ENCODE measurements at regions not wholly inside any gene's neighbourhood (a gene's known extent, or its start where the extent isn't known, plus 50 kb on each side); places are given as distances from the start of the nearest gene placed in this dataset.
A peak's percentile ranks its signal among the peaks of the same experiment; 100 is the strongest.

DNA sequence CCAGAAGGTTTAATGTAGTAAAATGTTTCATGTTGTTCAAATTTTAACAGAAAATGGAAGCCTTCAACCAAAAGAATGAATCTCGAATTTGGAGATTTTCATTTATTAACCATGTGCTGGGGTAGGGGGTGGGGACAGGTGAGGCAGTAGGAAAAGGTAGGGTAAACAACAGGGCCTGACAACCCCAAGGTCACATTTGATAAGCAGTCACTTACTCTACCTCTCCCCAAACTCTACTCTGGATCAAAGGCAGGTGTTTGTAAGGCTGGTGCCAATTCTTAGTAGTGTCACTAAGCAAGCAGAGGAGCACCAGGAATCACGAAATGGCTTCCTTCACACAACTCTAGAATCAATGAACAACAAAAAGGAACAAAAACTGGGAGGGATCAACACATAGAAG lies 138.0 kb downstream of the ZFAND4 start:
- DNase-seq (ENCODE audit: unreplicated experiment), result no peak
- no peak overlapping the region for H3K4me3 Mint-ChIP-seq (ENCODE audit: unreplicated experiment)
- no TSS peak for BruUV-seq (replicated peaks)
- H3K27me3 Mint-ChIP-seq (ENCODE audit: insufficient read depth, unreplicated experiment), result no peaks in the 10 kb centered on the region
- no peaks in the 10 kb centered on the region for H3K36me3 Mint-ChIP-seq (ENCODE audit: insufficient read depth, unreplicated experiment)
- H3K27ac Mint-ChIP-seq (ENCODE audit: low read depth, unreplicated experiment), result no peak overlapping the region
- POLR2A ChIA-PET, result no interaction called here
- no peaks in the 10 kb centered on the region for H3K9me3 Mint-ChIP-seq (ENCODE audit: unreplicated experiment)
- no peaks in the 10 kb centered on the region for H3K4me1 Mint-ChIP-seq (ENCODE audit: insufficient read depth, unreplicated experiment)
- TF ChIP-seq CTCF (IDR thresholded peaks at IDR 0.05; ENCODE audit: unreplicated experiment), result no peak
- intact Hi-C loops (cut with micrococcal nuclease), result no loop called here
- CTCF ChIA-PET, result no interaction called here

DNA sequence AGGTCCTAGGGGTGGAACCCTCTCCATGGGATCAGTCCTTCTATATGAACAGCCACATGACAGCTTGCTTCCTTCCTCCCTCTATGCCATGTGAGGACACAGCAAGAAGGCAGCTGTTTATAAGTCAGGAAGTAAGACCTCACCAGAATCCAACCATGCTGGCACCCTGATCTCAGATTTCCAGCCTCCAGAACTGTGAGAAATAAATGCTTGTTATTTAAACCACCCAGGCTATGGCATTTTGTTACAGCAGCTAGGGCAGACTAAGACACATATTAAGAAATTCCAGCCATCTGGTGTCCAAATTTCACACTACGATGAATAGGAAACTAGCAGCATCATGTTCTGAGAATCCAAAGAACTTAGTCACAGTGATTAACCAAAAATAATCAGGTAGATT lies 140.1 kb downstream of the ZFAND4 start:
- DNase-seq (ENCODE audit: unreplicated experiment), result no peak
- no peaks in the 10 kb centered on the region for H3K36me3 Mint-ChIP-seq (ENCODE audit: insufficient read depth, unreplicated experiment)
- ChIA-PET CTCF (interaction anchor here (1.1 to 1.2 kb wide), 2 partner anchors 9 to 68 kb away, joined by 3 read pairs; no protein-coding TSS in a partner anchor), POLR2A (no interaction called here)
- H3K4me1 Mint-ChIP-seq (ENCODE audit: insufficient read depth, unreplicated experiment), result no peaks in the 10 kb centered on the region
- no peaks in the 10 kb centered on the region for H3K9me3 Mint-ChIP-seq (ENCODE audit: unreplicated experiment)
- BruUV-seq (replicated peaks), result TSS peak; percentile 15
- H3K27me3 Mint-ChIP-seq (ENCODE audit: insufficient read depth, unreplicated experiment), result no peaks in the 10 kb centered on the region
- no peak overlapping the region for H3K27ac Mint-ChIP-seq (ENCODE audit: low read depth, unreplicated experiment)
- H3K4me3 Mint-ChIP-seq (ENCODE audit: unreplicated experiment), result no peak overlapping the region
- intact Hi-C loops (cut with micrococcal nuclease), result no loop called here
- no peak for TF ChIP-seq CTCF (IDR thresholded peaks at IDR 0.05; ENCODE audit: unreplicated experiment)

DNA sequence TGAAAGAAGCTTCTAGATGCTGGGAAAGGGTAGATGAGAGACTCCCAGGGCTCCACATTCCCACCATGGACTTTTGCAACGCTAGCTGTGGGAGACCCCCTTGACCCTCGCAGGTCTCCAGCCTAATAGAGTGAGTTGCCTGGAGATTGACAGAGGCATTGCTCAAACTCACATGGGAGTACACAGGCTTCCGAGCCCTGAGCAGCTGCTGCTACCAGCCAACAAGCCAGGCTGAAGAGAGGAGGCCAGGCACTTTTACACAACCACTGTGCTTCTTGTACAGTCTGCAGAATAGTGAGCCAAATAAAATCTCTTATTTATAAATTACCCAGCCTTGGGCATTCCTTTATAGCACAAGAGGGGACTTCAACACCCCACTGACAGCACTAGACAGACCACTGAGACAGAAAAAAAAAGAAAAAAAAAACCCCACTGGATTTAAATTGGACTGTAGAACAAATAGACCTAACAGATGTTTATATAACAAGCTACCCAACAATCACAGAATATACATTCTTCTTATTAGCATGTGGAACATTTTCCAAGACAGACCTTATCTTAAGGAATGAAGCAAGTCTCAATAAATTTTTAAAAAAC lies 146.2 kb downstream of the ZFAND4 start:
- no peaks in the 10 kb centered on the region for H3K36me3 Mint-ChIP-seq (ENCODE audit: insufficient read depth, unreplicated experiment)
- no peaks in the 10 kb centered on the region for H3K4me1 Mint-ChIP-seq (ENCODE audit: insufficient read depth, unreplicated experiment)
- no peaks in the 10 kb centered on the region for H3K9me3 Mint-ChIP-seq (ENCODE audit: unreplicated experiment)
- no peak for DNase-seq (ENCODE audit: unreplicated experiment)
- intact Hi-C loops (cut with micrococcal nuclease), result no loop called here
- no peak overlapping the region for H3K4me3 Mint-ChIP-seq (ENCODE audit: unreplicated experiment)
- no peak overlapping the region for H3K27ac Mint-ChIP-seq (ENCODE audit: low read depth, unreplicated experiment)
- H3K27me3 Mint-ChIP-seq (ENCODE audit: insufficient read depth, unreplicated experiment), result no peaks in the 10 kb centered on the region
- BruUV-seq (replicated peaks), result no TSS peak
- CTCF ChIA-PET, result interaction anchor here (0.6 to 0.9 kb wide), 2 partner anchors 19 to 31 kb away, joined by 3 read pairs; no protein-coding TSS in a partner anchor
- TF ChIP-seq CTCF (IDR thresholded peaks at IDR 0.05; ENCODE audit: unreplicated experiment), result no peak
- POLR2A ChIA-PET, result no interaction called here

- POLR2A ChIA-PET, result interaction anchor here (0.9 kb wide), 1 partner anchor 14 kb away, joined by 3 read pairs; no protein-coding TSS in a partner anchor
- CTCF ChIA-PET, result interaction anchor here (0.9 kb wide), 1 partner anchor 270 kb away, joined by 3 read pairs; no protein-coding TSS in a partner anchor
- intact Hi-C loops (cut with micrococcal nuclease), result no loop called here
- Mint-ChIP-seq H3K9me3 (ENCODE audit: unreplicated experiment) (no peaks in the 10 kb centered on the region), H3K4me3 (ENCODE audit: unreplicated experiment) (no peak overlapping the region), H3K4me1 (ENCODE audit: insufficient read depth, unreplicated experiment) (peaks cover 7% of the 10 kb centered on the region), H3K27ac (ENCODE audit: low read depth, unreplicated experiment) (no peak overlapping the region), H3K27me3 (ENCODE audit: insufficient read depth, unreplicated experiment) (no peaks in the 10 kb centered on the region), H3K36me3 (ENCODE audit: insufficient read depth, unreplicated experiment) (no peaks in the 10 kb centered on the region)
- no peak for DNase-seq (ENCODE audit: unreplicated experiment)
- BruUV-seq (replicated peaks), result no TSS peak
- TF ChIP-seq CTCF (IDR thresholded peaks at IDR 0.05; ENCODE audit: unreplicated experiment), result no peak
Measured at GRCh38 chr10:45520476-45520875, 146.5 kb downstream of the ALOX5 start.
